Cardiac muscle cell (in vitro differentiated cells and primary cell): ENCODE measurements at regions not wholly inside any gene's neighbourhood (a gene's known extent, or its start where the extent isn't known, plus 50 kb on each side); places are given as distances from the start of the nearest gene placed in this dataset.

ENCODE experiments used
- DNase-seq, 2 donors: peaks; one replicate each; pipeline versions ENCODE4 v3.0.0 to v3.0.0-alpha.2; 2010 to 2017; ENCODE audit warnings: low read depth in 1 of 2, low spot score in 1 of 2
- H3K27ac ChIP-seq: fragments of 200-600 bp; sonication (generic); 2 replicates; pipeline ENCODE4 v1.5.1; 2016
- H3K27me3 ChIP-seq: fragments of 200-600 bp; sonication (generic); 2 replicates; pipeline ENCODE4 v1.6.0; 2016; ENCODE audit warnings: control low read depth
- H3K36me3 ChIP-seq: fragments of 200-600 bp; sonication (generic); 2 replicates; pipeline ENCODE4 v1.5.1; 2016; ENCODE audit warnings: control low read depth
- H3K4me1 ChIP-seq: fragments of 200-600 bp; sonication (generic); 2 replicates; pipeline ENCODE4 v1.8.1; 2017; ENCODE audit warnings: low read depth, mild to moderate bottlenecking, mixed run types
- H3K4me3 ChIP-seq: fragments of 200-600 bp; sonication (generic); 2 replicates; pipeline ENCODE4 v1.5.1; 2016; ENCODE audit warnings: mild to moderate bottlenecking
- H3K9me3 ChIP-seq: fragments of 200-600 bp; sonication (generic); 2 replicates; pipeline ENCODE4 v1.5.1; 2017; ENCODE audit warnings: low read depth, mild to moderate bottlenecking, control low read depth
- TF ChIP-seq, protein P1 (sequence below): IDR thresholded peaks from 2 replicates; pipeline ENCODE4 v1.5.1; 2012; ENCODE audit warnings: low read depth, mild to moderate bottlenecking, low read length

DNA sequence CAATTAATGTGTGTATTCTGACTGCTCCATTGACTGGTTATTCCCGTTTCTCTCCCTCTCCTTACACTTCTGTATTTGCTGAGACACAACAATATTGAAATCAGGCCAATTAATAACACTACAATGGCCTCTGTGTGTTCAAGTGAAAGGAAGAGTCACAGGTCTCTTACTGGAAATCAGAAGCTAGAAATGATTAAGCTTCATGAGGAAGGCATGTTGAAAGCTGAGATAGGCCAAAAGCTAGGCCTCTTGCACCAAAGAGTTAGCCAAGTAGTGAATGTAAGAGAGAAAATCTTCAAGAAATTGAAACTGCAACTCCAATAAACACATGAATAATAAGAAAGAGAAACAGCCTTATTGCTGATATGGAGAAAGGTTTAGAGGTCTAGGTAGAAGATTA lies 489.5 kb upstream of the CITED2 start:
- Histone ChIP-seq H3K4me1 (peaks cover 5% of the 10 kb centered on the region), H3K27ac (no peak overlapping the region), H3K36me3 (no peaks in the 10 kb centered on the region), H3K27me3 (no peaks in the 10 kb centered on the region), H3K9me3 (no peaks in the 10 kb centered on the region), H3K4me3 (no peak overlapping the region)
- DNase-seq = no peak
- TF ChIP-seq, protein P1, sequence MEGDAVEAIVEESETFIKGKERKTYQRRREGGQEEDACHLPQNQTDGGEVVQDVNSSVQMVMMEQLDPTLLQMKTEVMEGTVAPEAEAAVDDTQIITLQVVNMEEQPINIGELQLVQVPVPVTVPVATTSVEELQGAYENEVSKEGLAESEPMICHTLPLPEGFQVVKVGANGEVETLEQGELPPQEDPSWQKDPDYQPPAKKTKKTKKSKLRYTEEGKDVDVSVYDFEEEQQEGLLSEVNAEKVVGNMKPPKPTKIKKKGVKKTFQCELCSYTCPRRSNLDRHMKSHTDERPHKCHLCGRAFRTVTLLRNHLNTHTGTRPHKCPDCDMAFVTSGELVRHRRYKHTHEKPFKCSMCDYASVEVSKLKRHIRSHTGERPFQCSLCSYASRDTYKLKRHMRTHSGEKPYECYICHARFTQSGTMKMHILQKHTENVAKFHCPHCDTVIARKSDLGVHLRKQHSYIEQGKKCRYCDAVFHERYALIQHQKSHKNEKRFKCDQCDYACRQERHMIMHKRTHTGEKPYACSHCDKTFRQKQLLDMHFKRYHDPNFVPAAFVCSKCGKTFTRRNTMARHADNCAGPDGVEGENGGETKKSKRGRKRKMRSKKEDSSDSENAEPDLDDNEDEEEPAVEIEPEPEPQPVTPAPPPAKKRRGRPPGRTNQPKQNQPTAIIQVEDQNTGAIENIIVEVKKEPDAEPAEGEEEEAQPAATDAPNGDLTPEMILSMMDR = no peak

DNA sequence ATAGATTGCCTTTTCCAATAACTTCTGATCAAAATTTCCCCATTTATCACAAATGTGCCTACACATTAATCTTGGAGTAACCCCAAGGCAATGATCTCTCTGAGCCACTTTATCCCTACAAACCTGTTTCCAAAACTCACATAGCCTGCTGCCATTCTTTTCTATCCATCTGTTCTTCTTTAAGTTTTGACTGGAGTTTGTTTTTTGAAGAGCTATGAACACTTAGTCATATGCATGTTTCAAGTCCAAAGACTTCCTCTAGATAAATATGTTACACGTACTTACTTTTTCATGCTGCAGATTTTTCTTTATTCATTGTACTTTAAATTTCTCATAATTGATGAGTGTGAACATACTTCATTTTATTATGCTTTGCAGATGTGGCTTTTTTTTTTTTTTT lies 488.9 kb upstream of the CITED2 start:
- DNase-seq = no peak
- Histone ChIP-seq H3K27me3 (no peaks in the 10 kb centered on the region), H3K27ac (no peak overlapping the region), H3K9me3 (no peaks in the 10 kb centered on the region), H3K4me3 (no peak overlapping the region), H3K36me3 (no peaks in the 10 kb centered on the region), H3K4me1 (no peaks in the 10 kb centered on the region)
- TF ChIP-seq, protein P1 = no peak

DNA sequence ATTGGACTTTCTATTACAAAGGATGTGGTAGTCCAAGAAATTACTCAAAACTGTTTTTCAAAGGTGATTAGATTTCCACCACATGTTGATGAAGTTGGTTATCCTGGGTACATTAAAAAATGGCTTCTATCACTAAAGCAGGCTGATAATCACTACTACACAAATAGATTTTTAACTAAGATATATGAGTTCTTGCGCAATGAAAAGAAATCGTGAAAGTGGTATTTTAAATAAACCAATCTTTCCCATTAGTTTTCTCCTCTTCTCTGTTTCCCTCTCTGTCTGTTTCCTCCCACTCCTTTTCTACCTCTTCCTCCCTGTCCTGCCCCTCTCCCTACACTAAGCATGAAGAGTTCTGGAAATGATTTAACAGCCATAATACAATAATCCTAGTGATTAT lies 487.9 kb upstream of the CITED2 start:
- Histone ChIP-seq H3K4me3 (no peak overlapping the region), H3K9me3 (no peaks in the 10 kb centered on the region), H3K27ac (no peak overlapping the region), H3K4me1 (no peaks in the 10 kb centered on the region), H3K36me3 (no peaks in the 10 kb centered on the region), H3K27me3 (no peaks in the 10 kb centered on the region)
- TF ChIP-seq, protein P1 = no peak
- no peak for DNase-seq

DNA sequence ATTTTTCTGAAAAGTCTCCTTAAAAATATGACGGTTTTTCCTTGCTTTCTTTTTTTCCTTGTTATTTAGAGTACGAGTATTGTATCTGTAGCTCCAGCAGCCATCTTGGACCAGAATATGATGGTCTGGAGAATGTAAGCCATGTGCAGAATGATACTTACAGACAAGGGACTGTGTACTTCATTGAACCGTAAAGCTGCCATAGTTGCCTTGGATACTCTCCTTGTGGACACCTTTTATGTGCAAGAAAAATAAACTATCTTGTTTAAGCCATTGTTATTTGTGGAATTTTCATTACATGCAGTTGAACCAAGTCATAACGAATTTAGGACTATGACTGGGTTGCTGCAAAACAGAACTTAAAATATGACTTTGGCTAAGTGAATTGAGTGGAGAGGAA lies 485.8 kb upstream of the CITED2 start:
- TF ChIP-seq, protein P1 = no peak

DNA sequence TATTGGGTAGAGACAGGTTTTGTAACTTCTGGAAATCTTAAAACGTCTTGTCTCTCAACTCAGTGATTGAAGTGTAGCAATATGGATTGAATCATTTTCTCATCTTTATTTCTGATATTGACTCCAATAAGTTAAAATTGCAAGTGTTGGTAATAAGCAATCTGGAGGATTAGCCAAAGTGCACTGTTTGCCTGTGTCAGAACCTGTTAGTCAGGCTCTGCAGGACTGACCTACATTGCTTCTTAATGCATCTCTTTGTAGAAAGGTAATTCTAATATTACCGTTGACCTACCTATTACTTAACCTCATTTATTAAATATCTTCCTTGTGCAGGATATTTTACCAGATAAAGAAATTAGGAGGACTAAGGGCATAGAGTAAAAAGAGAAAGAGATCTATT lies 484.0 kb upstream of the CITED2 start:
- no peak overlapping the region for H3K4me3 ChIP-seq
- no peak overlapping the region for H3K27ac ChIP-seq
- H3K9me3 ChIP-seq = no peaks in the 10 kb centered on the region
- no peaks in the 10 kb centered on the region for H3K27me3 ChIP-seq
- DNase-seq = no peak
- H3K36me3 ChIP-seq = no peaks in the 10 kb centered on the region
- peaks cover 10% of the 10 kb centered on the region for H3K4me1 ChIP-seq
- TF ChIP-seq, protein P1 = no peak

More for the DNA sequence above, 485.8 kb upstream of the CITED2 start:
- Histone ChIP-seq H3K36me3 (no peaks in the 10 kb centered on the region), H3K4me1 (peaks cover 3% of the 10 kb centered on the region), H3K27ac (no peak overlapping the region), H3K4me3 (no peak overlapping the region), H3K27me3 (no peaks in the 10 kb centered on the region), H3K9me3 (no peaks in the 10 kb centered on the region)
- DNase-seq = no peak

DNA sequence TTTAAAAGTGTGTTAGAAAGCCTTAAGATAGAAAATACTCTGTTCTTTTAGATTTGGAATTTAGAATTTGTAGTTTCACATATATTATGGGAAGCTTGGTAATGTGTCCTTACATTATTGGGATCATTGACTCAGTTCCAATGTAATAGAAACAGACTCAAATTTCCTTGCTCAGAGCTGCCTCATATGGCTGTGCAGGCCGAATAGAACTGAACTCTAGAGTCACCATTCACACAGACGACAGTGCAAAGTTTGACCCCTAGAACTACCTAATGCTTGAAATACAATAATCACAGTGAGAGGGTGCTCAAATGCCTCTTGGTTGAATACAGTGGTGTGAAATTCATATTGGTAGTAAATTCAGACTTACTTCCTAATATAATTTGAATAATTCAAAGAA lies 482.7 kb upstream of the CITED2 start:
- Histone ChIP-seq H3K36me3 (no peaks in the 10 kb centered on the region), H3K27me3 (no peaks in the 10 kb centered on the region), H3K4me1 (peaks cover 14% of the 10 kb centered on the region), H3K27ac (no peak overlapping the region), H3K4me3 (no peak overlapping the region), H3K9me3 (no peaks in the 10 kb centered on the region)
- TF ChIP-seq, protein P1 = no peak
- DNase-seq = no peak
